H1 (cell line): ENCODE measurements at regions not wholly inside any gene's neighbourhood (a gene's known extent, or its start where the extent isn't known, plus 50 kb on each side); places are given as distances from the start of the nearest gene placed in this dataset.

Experiments
- CTCF ChIA-PET: fragments of 300-600 bp; sonication (Branson Sonifier 250); formaldehyde crosslinking; loops from one replicate; lab custom pipeline; 2021; ENCODE audit not compliant: partially characterized antibody; lab: Charles Lee
- POLR2A ChIA-PET: fragments of 300-600 bp; sonication (Branson Sonifier 250); formaldehyde crosslinking; loops from one replicate; lab custom pipeline; 2021; ENCODE audit warnings: inconsistent platforms; ENCODE audit not compliant: partially characterized antibody; lab: Charles Lee
- DNase-seq, 2 experiments: peaks; one replicate each; pipeline versions ENCODE4 v3.0.0 to v3.0.0-alpha.2; 2010 to 2022; ENCODE audit warnings: low spot score in 2 of 2, low read depth in 1 of 2, mixed read lengths in 1 of 2
- FAIRE-seq: peaks from 2 replicates; lab custom pipeline; 2011; peaks lifted over from hg19 to GRCh38; lab: Jason Lieb, UNC
- H2AFZ ChIP-seq: 2 replicates; pipeline ENCODE4 v1.8.1; 2012; ENCODE audit warnings: low read length, inconsistent platforms
- H2AK5ac ChIP-seq: 2 replicates; pipeline ENCODE4 v1.6.1; 2013; ENCODE audit warnings: low read depth, low read length
- H2BK120ac ChIP-seq: replicated peaks from 2 replicates; pipeline ENCODE3; 2013; ENCODE audit warnings: low read depth, low read length, inconsistent platforms
- H2BK12ac ChIP-seq: 2 replicates; pipeline ENCODE4 v1.6.1; 2013; ENCODE audit warnings: low read depth, low read length
- H2BK15ac ChIP-seq: 2 replicates; pipeline ENCODE4 v1.6.1; 2013; ENCODE audit warnings: low read length
- H2BK20ac ChIP-seq: 2 replicates; pipeline ENCODE4 v1.6.1; 2013; ENCODE audit warnings: low read length
- H2BK5ac ChIP-seq: 2 replicates; pipeline ENCODE4 v1.6.1; 2013; ENCODE audit warnings: low read depth, low read length
- H3K14ac ChIP-seq: 2 replicates; pipeline ENCODE4 v1.6.1; 2013; ENCODE audit warnings: inconsistent platforms; ENCODE audit not compliant: insufficient read length
- H3K18ac ChIP-seq: 2 replicates; pipeline ENCODE4 v1.6.1; 2013; ENCODE audit warnings: low read length; ENCODE audit errors: extremely low read depth
- H3K23ac ChIP-seq: 2 replicates; pipeline ENCODE4 v1.6.1; 2013; ENCODE audit warnings: inconsistent platforms; ENCODE audit not compliant: insufficient read length
- H3K23me2 ChIP-seq: 2 replicates; pipeline ENCODE4 v1.6.1; 2013; ENCODE audit warnings: low read depth, low read length
- H3K27ac ChIP-seq: 2 replicates; pipeline ENCODE4 v1.6.1; 2011; ENCODE audit warnings: low read depth, low read length, inconsistent platforms
- H3K27me3 ChIP-seq, 4 experiments: replicated peaks in 1 of 4; 1 replicate in 1 of 4; 2 replicates in 3 of 4; pipeline versions ENCODE4 v1.6.1 to v1.8.1; 2011 to 2013; ENCODE audit warnings: low read length in 3 of 4, mild to moderate bottlenecking in 3 of 4, inconsistent platforms in 2 of 4, mixed read lengths in 2 of 4, moderate library complexity in 1 of 4; ENCODE audit not compliant: control insufficient read depth in 3 of 4, insufficient read depth in 3 of 4; ENCODE audit errors: extremely low read depth in 1 of 4
- H3K36me3 ChIP-seq, 4 experiments: 2 replicates each; pipeline versions ENCODE4 v1.6.1 to v1.8.1; 2011 to 2013; ENCODE audit warnings: mild to moderate bottlenecking in 4 of 4, low read length in 3 of 4, moderate library complexity in 2 of 4, control low read depth in 1 of 4, inconsistent platforms in 1 of 4; ENCODE audit not compliant: insufficient read depth in 4 of 4, control insufficient read depth in 2 of 4
- H3K4ac ChIP-seq: replicated peaks from 2 replicates; pipeline ENCODE3; 2013; ENCODE audit warnings: low read length, low read depth, mixed read lengths, inconsistent platforms; ENCODE audit not compliant: insufficient read length
- H3K4me1 ChIP-seq, 4 experiments: replicated peaks in 1 of 4; 1 replicate in 1 of 4; 2 replicates in 3 of 4; pipeline versions ENCODE4 v1.6.1 to v1.8.1; 2011 to 2013; ENCODE audit warnings: low read length in 3 of 4, inconsistent platforms in 2 of 4, mixed read lengths in 1 of 4; ENCODE audit not compliant: insufficient read depth in 4 of 4, control insufficient read depth in 3 of 4
- H3K4me2 ChIP-seq, 2 experiments: 2 replicates each; pipeline versions ENCODE4 v1.6.1 to v1.8.1; 2011 to 2013; ENCODE audit warnings: low read depth in 2 of 2, low read length in 2 of 2, control low read depth in 1 of 2, inconsistent platforms in 1 of 2, mild to moderate bottlenecking in 1 of 2; ENCODE audit not compliant: insufficient read depth in 1 of 2
- H3K4me3 ChIP-seq, 4 experiments: fragments of 200-600, 300-600 bp in 1 of 4; sonication (generic), shearing (Covaris generic), sonication (Bioruptor Twin) in 1 of 4; 2 replicates each; pipeline versions ENCODE4 v1.5.1 to v1.8.1; 2011 to 2016; ENCODE audit warnings: low read length in 4 of 4, low read depth in 3 of 4, control low read depth in 2 of 4, inconsistent platforms in 2 of 4, mild to moderate bottlenecking in 2 of 4, mixed read lengths in 1 of 4, moderate library complexity in 1 of 4; ENCODE audit not compliant: insufficient read depth in 2 of 4; ENCODE audit errors: extremely low read depth in 1 of 4
- H3K56ac ChIP-seq: replicated peaks from 2 replicates; pipeline ENCODE3; 2013; ENCODE audit warnings: low read depth, mild to moderate bottlenecking, mixed read lengths, low read length, inconsistent platforms; ENCODE audit not compliant: insufficient read length
- H3K79me1 ChIP-seq: 2 replicates; pipeline ENCODE4 v1.6.1; 2013; ENCODE audit warnings: low read depth, low read length, control low read depth
- H3K79me2 ChIP-seq, 2 experiments: 2 replicates each; pipeline versions ENCODE4 v1.6.1 to v1.8.1; 2012 to 2013; ENCODE audit warnings: low read length in 2 of 2, mild to moderate bottlenecking in 2 of 2, inconsistent platforms in 1 of 2; ENCODE audit not compliant: insufficient read depth in 2 of 2, control insufficient read depth in 1 of 2
- H3K9ac ChIP-seq, 4 experiments: replicated peaks in 1 of 4; 1 replicate in 1 of 4; 2 replicates in 3 of 4; pipeline versions ENCODE4 v1.6.1 to v1.8.1; 2011 to 2013; ENCODE audit warnings: low read depth in 3 of 4, low read length in 3 of 4, control low read depth in 2 of 4, mild to moderate bottlenecking in 2 of 4, moderate library complexity in 2 of 4, inconsistent platforms in 1 of 4; ENCODE audit errors: extremely low read depth in 1 of 4
- H3K9me3 ChIP-seq, 2 experiments: 2 replicates each; pipeline versions ENCODE4 v1.6.1 to v1.8.1; 2012 to 2013; ENCODE audit warnings: mild to moderate bottlenecking in 2 of 2, moderate library complexity in 2 of 2, control low read depth in 1 of 2, inconsistent platforms in 1 of 2, low read depth in 1 of 2, low read length in 1 of 2, mixed read lengths in 1 of 2; ENCODE audit not compliant: insufficient read depth in 2 of 2
- H4K20me1 ChIP-seq, 2 experiments: replicated peaks in 1 of 2; 2 replicates each; pipeline versions ENCODE3 to v1.8.1; 2011 to 2013; ENCODE audit warnings: inconsistent platforms in 2 of 2, low read length in 2 of 2, mild to moderate bottlenecking in 1 of 2; ENCODE audit not compliant: insufficient read depth in 2 of 2, control insufficient read depth in 1 of 2
- H4K5ac ChIP-seq: 2 replicates; pipeline ENCODE4 v1.6.1; 2013; ENCODE audit warnings: low read length, low read depth, mixed read lengths, inconsistent platforms; ENCODE audit not compliant: insufficient read length
- H4K8ac ChIP-seq: 2 replicates; pipeline ENCODE4 v1.8.0; 2013; ENCODE audit warnings: mild to moderate bottlenecking, moderate library complexity, low read length, inconsistent platforms; ENCODE audit not compliant: insufficient read depth; ENCODE audit errors: extremely low read depth
- H4K91ac ChIP-seq: replicated peaks from 2 replicates; pipeline ENCODE3; 2013; ENCODE audit warnings: low read length, mixed read lengths, inconsistent platforms; ENCODE audit not compliant: insufficient read length
- BACH1 ChIP-seq: IDR thresholded peaks from 2 replicates; pipeline ENCODE4 v1.6.1; 2012; ENCODE audit warnings: low read length, improper control_type of control experiment
- CEBPB ChIP-seq: IDR thresholded peaks from 2 replicates; pipeline ENCODE4 v1.6.1; 2012; ENCODE audit warnings: low read depth, low read length
- EP300 ChIP-seq, 2 experiments: IDR thresholded peaks; 1 replicate in 1 of 2; 2 replicates in 1 of 2; pipeline ENCODE4 v1.6.1; 2011 to 2012; ENCODE audit warnings: low read depth in 2 of 2, low read length in 2 of 2, mild to moderate bottlenecking in 2 of 2, borderline replicate concordance in 1 of 2, inconsistent platforms in 1 of 2, moderate library complexity in 1 of 2
- EZH2 ChIP-seq: fragments of 200-600 bp; sonication (generic); IDR thresholded peaks from 2 replicates; pipeline ENCODE4 v1.7.1; 2012; ENCODE audit warnings: low read depth, mild to moderate bottlenecking, moderate library complexity, low read length, inconsistent platforms; ENCODE audit not compliant: severe bottlenecking
- JUND ChIP-seq: IDR thresholded peaks from 2 replicates; pipeline ENCODE4 v1.6.1; 2011; ENCODE audit warnings: mild to moderate bottlenecking, improper control_type of control experiment, low read length
- NRF1 ChIP-seq: IDR thresholded peaks from 2 replicates; pipeline ENCODE4 v1.6.1; 2011; ENCODE audit warnings: mild to moderate bottlenecking, low read depth, low read length, improper control_type of control experiment
- PHF8 ChIP-seq: fragments of 200-600 bp; sonication (generic); conservative IDR thresholded peaks from 2 replicates; pipeline ENCODE4 v1.7.1; 2012; ENCODE audit warnings: low read depth, mild to moderate bottlenecking, inconsistent platforms, low read length, moderate library complexity
- SP2 ChIP-seq: IDR thresholded peaks from 2 replicates; pipeline ENCODE4 v1.6.1; 2012; ENCODE audit warnings: mild to moderate bottlenecking, low read length, inconsistent platforms
- SUZ12 ChIP-seq: fragments of 200-600 bp; sonication (generic); IDR thresholded peaks from 2 replicates; pipeline ENCODE4 v1.6.1; 2012; ENCODE audit warnings: mild to moderate bottlenecking, inconsistent platforms, low read length, moderate library complexity, mixed read lengths
- TCF12 ChIP-seq: IDR thresholded peaks from 2 replicates; pipeline ENCODE4 v1.6.1; 2011; ENCODE audit warnings: low read depth, mild to moderate bottlenecking, low read length
- TEAD4 ChIP-seq: IDR thresholded peaks from 2 replicates; pipeline ENCODE4 v1.6.1; 2012; ENCODE audit warnings: low read depth, low read length, inconsistent platforms, mixed read lengths
- USF2 ChIP-seq: IDR thresholded peaks from 2 replicates; pipeline ENCODE4 v1.6.1; 2011; ENCODE audit warnings: low read length, improper control_type of control experiment
- ZNF274 ChIP-seq: IDR thresholded peaks from 2 replicates; pipeline ENCODE4 v1.7.0; 2012; ENCODE audit warnings: low read length, borderline replicate concordance; ENCODE audit errors: extremely low read depth
- WGBS, 2 experiments: shearing (Covaris generic) in 1 of 2; methylation state at CpG; one replicate each; pipeline versions ENCODE4 v1.1.6 to v1.1.7; 2013 to 2015; ENCODE audit warnings: low lambda C conversion rate in 2 of 2, mixed read lengths in 2 of 2, inconsistent platforms in 1 of 2, low coverage in 1 of 2, missing lambda C conversion rate in 1 of 2; ENCODE audit not compliant: insufficient replicate concordance in 2 of 2, insufficient coverage in 1 of 2, insufficient read length in 1 of 2; ENCODE audit errors: extremely low coverage in 1 of 2, missing lambda C conversion rate in 1 of 2; 5-methylcytosine and 5-hydroxymethylcytosine counted together

DNA sequence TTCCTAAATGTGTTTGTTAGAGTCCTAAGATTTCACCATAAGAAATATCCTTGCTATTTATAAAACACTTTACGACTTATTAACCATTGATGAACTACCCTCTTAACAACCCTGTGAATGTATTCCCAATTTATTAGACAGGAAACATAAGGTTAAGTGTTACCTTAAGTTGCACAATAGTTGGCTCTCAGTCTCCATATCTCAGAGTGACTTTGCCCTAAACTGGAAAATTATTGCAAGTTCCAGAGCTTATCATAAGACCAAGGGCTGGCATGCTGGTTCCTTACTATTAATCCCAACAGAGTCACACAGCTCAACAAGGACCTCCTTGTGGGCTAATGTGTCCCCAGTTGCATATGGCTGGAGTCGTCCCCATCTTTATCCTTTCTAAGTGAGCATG lies 165.8 kb downstream of the INSIG2 start:
- Histone ChIP-seq H3K14ac (no peak overlapping the region), H4K8ac (no peak overlapping the region), H3K9ac (no peak overlapping the region), H3K27me3 (peaks cover 0 to 5% (median 0%) of the 10 kb centered on the region in 4 experiments; a peak in 3 of 7 replicates), H3K27ac (no peak overlapping the region), H3K4me2 (no peak overlapping the region), H3K18ac (no peak overlapping the region), H3K36me3 (no peaks in the 10 kb centered on the region), H3K4me1 (peaks cover 0 to 13% (median 9%) of the 10 kb centered on the region in 4 experiments; a peak in 6 of 7 replicates), H2AFZ (no peak overlapping the region), H2BK120ac (no peak overlapping the region), H3K23ac (no peak overlapping the region), H3K9me3 (no peaks in the 10 kb centered on the region), H2BK5ac (no peak overlapping the region), H3K4me3 (no peak overlapping the region), H2AK5ac (no peak overlapping the region), H3K79me1 (no peaks in the 10 kb centered on the region), H2BK20ac (no peak overlapping the region), H3K79me2 (no peaks in the 10 kb centered on the region), H3K56ac (no peak overlapping the region), H4K91ac (no peak overlapping the region), H3K4ac (no peak overlapping the region), H2BK12ac (no peak overlapping the region), H2BK15ac (no peak overlapping the region), H4K5ac (no peak overlapping the region), H3K23me2 (no peaks in the 10 kb centered on the region; the same call in 1 of the 2 replicates), H4K20me1 (no peaks in the 10 kb centered on the region)
- POLR2A ChIA-PET: no interaction called here
- DNase-seq (no peak), FAIRE-seq (no peak)
- 84% methylated on average over 2 of the region's 2 CpGs; no CpG with 5 or more reads in 1 of the 2 experiments for WGBS, 2 experiments
- CTCF ChIA-PET: interaction anchor here (2.0 to 2.2 kb wide), 2 partner anchors 13 to 16 kb away, joined by 7 read pairs; no protein-coding TSS in a partner anchor
- TF ChIP-seq EZH2 (no peak), BACH1 (no peak), USF2 (no peak), ZNF274 (no peak), SUZ12 (no peak), PHF8 (no peak), NRF1 (no peak), EP300 (IDR thresholded peaks at IDR 0.05; ENCODE audit: borderline replicate concordance in 1 of 2, low read depth in 2 of 2, low read length in 2 of 2) (no peak), CEBPB (no peak), SP2 (no peak), TEAD4 (no peak), TCF12 (no peak), JUND (no peak)
